Mucosa of descending colon (tissue), 3 donors: ENCODE measurements at regions not wholly inside any gene's neighbourhood (a gene's known extent, or its start where the extent isn't known, plus 50 kb on each side); places are given as distances from the start of the nearest gene placed in this dataset.

Source experiments
- ATAC-seq: fragments of 200-7000 bp; cut with Tn5 transposase; one replicate; pipeline ENCODE4 v1.9.1; 2020; ENCODE audit warnings: mild to moderate bottlenecking, moderate library complexity
- DNase-seq, 3 donors: peaks; one replicate each; pipeline ENCODE4 v3.0.0-alpha.2; 2020
- H3K36me3 ChIP-seq: fragments of 200-600 bp; one replicate; pipeline ENCODE4 v1.8.0; 2021; ENCODE audit warnings: low read depth, mild to moderate bottlenecking
- H3K4me1 ChIP-seq: fragments of 200-600 bp; one replicate; pipeline ENCODE4 v1.8.0; 2021; ENCODE audit warnings: low read depth, mild to moderate bottlenecking
- H3K4me3 ChIP-seq: fragments of 200-600 bp; one replicate; pipeline ENCODE4 v1.8.0; 2021; ENCODE audit warnings: mild to moderate bottlenecking
- H3K9me3 ChIP-seq: fragments of 200-600 bp; one replicate; pipeline ENCODE4 v1.8.0; 2021; ENCODE audit warnings: mild to moderate bottlenecking
- CTCF ChIP-seq: fragments of 200-600 bp; IDR thresholded peaks from one replicate; pipeline ENCODE4 v1.8.0; 2022; ENCODE audit warnings: antibody characterized with exemption, mild to moderate bottlenecking
- intact Hi-C, 2 donors: fragments of 100-400 bp; cut with DNase I in 1 of 2; cut with micrococcal nuclease in 1 of 2; formaldehyde crosslinking; loops; one replicate each; pipeline versions ENCODE4 v1.11.0 to v1.11.1; 2022; cut with DNase I, micrococcal nuclease
- donor health status: DM: no; HTN: no; CAD: no; lungs with moderate emphysema.
- donor health status: DM: no; HTN: no; CAD: no.
- donor health status: DM: no; HTN: yes; CAD: no.

- no peak for TF ChIP-seq CTCF
- H3K4me3 ChIP-seq: no peak overlapping the region
- no peaks in the 10 kb centered on the region for H3K4me1 ChIP-seq
- H3K36me3 ChIP-seq: no peaks in the 10 kb centered on the region
- ATAC-seq: no peak
- H3K9me3 ChIP-seq: no peaks in the 10 kb centered on the region
- intact Hi-C loops: no loop called here
- no peak for DNase-seq
These were observed 434.6 kb downstream of the CD109 start for GRCh38 chr6:74130641-74131040.

GRCh38 chr6:74128536-74128935, 432.5 kb downstream of the CD109 start:
- TF ChIP-seq CTCF: no peak
- H3K36me3 ChIP-seq: no peaks in the 10 kb centered on the region
- intact Hi-C loops: no loop called here
- no peak for ATAC-seq
- no peak for DNase-seq
- no peaks in the 10 kb centered on the region for H3K9me3 ChIP-seq
- H3K4me1 ChIP-seq: no peaks in the 10 kb centered on the region
- H3K4me3 ChIP-seq: no peak overlapping the region

GRCh38 chr6:74117113-74117512, 421.1 kb downstream of the CD109 start:
- intact Hi-C loops: no loop called here
- ATAC-seq (no peak), DNase-seq (no peak)
- Histone ChIP-seq H3K36me3 (no peaks in the 10 kb centered on the region), H3K4me1 (no peaks in the 10 kb centered on the region), H3K9me3 (no peaks in the 10 kb centered on the region), H3K4me3 (no peak overlapping the region)
- no peak for TF ChIP-seq CTCF

GRCh38 chr6:74115674-74116073, 419.7 kb downstream of the CD109 start:
- no peak for DNase-seq
- Histone ChIP-seq H3K9me3 (no peaks in the 10 kb centered on the region), H3K4me1 (no peaks in the 10 kb centered on the region), H3K4me3 (no peak overlapping the region), H3K36me3 (no peaks in the 10 kb centered on the region)
- TF ChIP-seq CTCF: no peak
- ATAC-seq: no peak
- intact Hi-C loops: no loop called here

GRCh38 chr6:74114428-74114827, 418.4 kb downstream of the CD109 start:
- ATAC-seq (no peak), DNase-seq (no peak)
- no peak overlapping the region for H3K4me3 ChIP-seq
- H3K4me1 ChIP-seq: no peaks in the 10 kb centered on the region
- intact Hi-C loops: no loop called here
- no peaks in the 10 kb centered on the region for H3K9me3 ChIP-seq
- TF ChIP-seq CTCF: no peak
- H3K36me3 ChIP-seq: no peaks in the 10 kb centered on the region

- Histone ChIP-seq H3K36me3 (no peaks in the 10 kb centered on the region), H3K9me3 (no peaks in the 10 kb centered on the region), H3K4me1 (no peaks in the 10 kb centered on the region), H3K4me3 (no peak overlapping the region)
- ATAC-seq: no peak
- DNase-seq: no peak
- intact Hi-C loops: no loop called here
- TF ChIP-seq CTCF: no peak
These were observed 417.9 kb downstream of the CD109 start for GRCh38 chr6:74113901-74114300.
